ENCODE measurements at regions not wholly inside any gene's neighbourhood (a gene's known extent, or its start where the extent isn't known, plus 50 kb on each side); places are given as distances from the start of the nearest gene placed in this dataset.

GRCh38 chr9:117561761-117562160 lies 142.4 kb upstream of the TLR4 start:
- peaks cover 3% of the 10 kb centered on the region for H3K9me3 Mint-ChIP-seq
- DNase-seq (ENCODE audit: low read depth, low spot score), result no peak
- H3K4me3 Mint-ChIP-seq, result no peak overlapping the region
- no peaks in the 10 kb centered on the region for H3K4me1 Mint-ChIP-seq
- TF ChIP-seq CTCF (conservative IDR thresholded peaks at IDR 0.05), result no peak
- H3K27ac Mint-ChIP-seq (ENCODE audit: unreplicated experiment), result no peak overlapping the region
- no peaks in the 10 kb centered on the region for H3K36me3 Mint-ChIP-seq (ENCODE audit: low read depth)
- H3K27me3 Mint-ChIP-seq (ENCODE audit: low read depth), result no peaks in the 10 kb centered on the region

- Mint-ChIP-seq H3K9me3 (peaks cover 3% of the 10 kb centered on the region), H3K27me3 (ENCODE audit: low read depth) (peaks cover 3% of the 10 kb centered on the region)
Measured at GRCh38 chr9:117555964-117556629, 141.2 kb upstream of the ASTN2 start.

GRCh38 chr9:117552811-117553210 lies 138.0 kb upstream of the ASTN2 start:
- Mint-ChIP-seq H3K9me3 (no peaks in the 10 kb centered on the region), H3K4me3 (no peak overlapping the region), H3K27me3 (ENCODE audit: low read depth) (peaks cover 3% of the 10 kb centered on the region), H3K27ac (ENCODE audit: unreplicated experiment) (no peak overlapping the region), H3K36me3 (ENCODE audit: low read depth) (no peaks in the 10 kb centered on the region), H3K4me1 (peaks cover 19% of the 10 kb centered on the region)
- DNase-seq (ENCODE audit: low read depth, low spot score), result no peak
- no peak for TF ChIP-seq CTCF (conservative IDR thresholded peaks at IDR 0.05)

More at GRCh38 chr9:117555964-117556629, 141.2 kb upstream of the ASTN2 start:
- peak; percentile 69 for TF ChIP-seq CTCF (conservative IDR thresholded peaks at IDR 0.05)
- no peaks in the 10 kb centered on the region for H3K4me1 Mint-ChIP-seq
- H3K4me3 Mint-ChIP-seq, result no peak overlapping the region
- peak; percentile 66 for DNase-seq (ENCODE audit: low read depth, low spot score)
- H3K27ac Mint-ChIP-seq (ENCODE audit: unreplicated experiment), result no peak overlapping the region
- no peaks in the 10 kb centered on the region for H3K36me3 Mint-ChIP-seq (ENCODE audit: low read depth)

GRCh38 chr9:117551171-117551570 lies 136.3 kb upstream of the ASTN2 start:
- peaks cover 12% of the 10 kb centered on the region for H3K27me3 Mint-ChIP-seq (ENCODE audit: low read depth)
- peaks cover 27% of the 10 kb centered on the region for H3K4me1 Mint-ChIP-seq
- H3K9me3 Mint-ChIP-seq, result no peaks in the 10 kb centered on the region
- no peak for DNase-seq (ENCODE audit: low read depth, low spot score)
- H3K36me3 Mint-ChIP-seq (ENCODE audit: low read depth), result no peaks in the 10 kb centered on the region
- no peak overlapping the region for H3K4me3 Mint-ChIP-seq
- H3K27ac Mint-ChIP-seq (ENCODE audit: unreplicated experiment), result no peak overlapping the region
- no peak for TF ChIP-seq CTCF (conservative IDR thresholded peaks at IDR 0.05)

GRCh38 chr9:117549444-117549843 lies 134.6 kb upstream of the ASTN2 start:
- DNase-seq (ENCODE audit: low read depth, low spot score), result no peak
- H3K4me3 Mint-ChIP-seq, result no peak overlapping the region
- H3K36me3 Mint-ChIP-seq (ENCODE audit: low read depth), result no peaks in the 10 kb centered on the region
- peaks cover 27% of the 10 kb centered on the region for H3K4me1 Mint-ChIP-seq
- no peak overlapping the region for H3K27ac Mint-ChIP-seq (ENCODE audit: unreplicated experiment)
- H3K9me3 Mint-ChIP-seq, result no peaks in the 10 kb centered on the region
- peaks cover 15% of the 10 kb centered on the region for H3K27me3 Mint-ChIP-seq (ENCODE audit: low read depth)
- no peak for TF ChIP-seq CTCF (conservative IDR thresholded peaks at IDR 0.05)

All from neural crest cell (in vitro differentiated cells).